NT2/D1 (cell line): ENCODE measurements at regions not wholly inside any gene's neighbourhood (a gene's known extent, or its start where the extent isn't known, plus 50 kb on each side); places are given as distances from the start of the nearest gene placed in this dataset.

Experiments
- DNase-seq: peaks from one replicate; pipeline ENCODE4 v3.0.0-alpha.2; 2011; ENCODE audit warnings: low read depth, low spot score
- H3K27me3 ChIP-seq: 2 replicates; pipeline ENCODE4 v1.6.0; 2011; ENCODE audit warnings: mild to moderate bottlenecking; ENCODE audit not compliant: insufficient read length, insufficient read depth
- H3K36me3 ChIP-seq: 2 replicates; pipeline ENCODE4 v1.6.1; 2011; ENCODE audit warnings: mild to moderate bottlenecking, low read length, mixed read lengths; ENCODE audit not compliant: insufficient read depth, insufficient read length
- H3K4me1 ChIP-seq: 2 replicates; pipeline ENCODE4 v1.5.1; 2011; ENCODE audit not compliant: insufficient read depth, insufficient read length
- H3K4me3 ChIP-seq: 2 replicates; pipeline ENCODE4 v1.5.1; 2011; ENCODE audit warnings: low read depth; ENCODE audit not compliant: insufficient read length
- H3K9ac ChIP-seq: 2 replicates; pipeline ENCODE4 v1.6.0; 2011; ENCODE audit warnings: low read depth; ENCODE audit not compliant: insufficient read length
- H3K9me3 ChIP-seq: 2 replicates; pipeline ENCODE4 v1.5.1; 2011; ENCODE audit warnings: mild to moderate bottlenecking, low read length; ENCODE audit not compliant: insufficient read depth
- SUZ12 ChIP-seq: IDR thresholded peaks from 2 replicates; pipeline ENCODE4 v1.6.1; 2011; ENCODE audit not compliant: insufficient read length, insufficient read depth; ENCODE audit errors: extremely low read depth
- YY1 ChIP-seq: IDR thresholded peaks from 2 replicates; pipeline ENCODE4 v1.6.1; 2011; ENCODE audit not compliant: insufficient read length, insufficient read depth
- ZNF274 ChIP-seq: IDR thresholded peaks from 2 replicates; pipeline ENCODE4 v1.6.1; 2011; ENCODE audit warnings: mild to moderate bottlenecking, low read depth, low read length

DNA sequence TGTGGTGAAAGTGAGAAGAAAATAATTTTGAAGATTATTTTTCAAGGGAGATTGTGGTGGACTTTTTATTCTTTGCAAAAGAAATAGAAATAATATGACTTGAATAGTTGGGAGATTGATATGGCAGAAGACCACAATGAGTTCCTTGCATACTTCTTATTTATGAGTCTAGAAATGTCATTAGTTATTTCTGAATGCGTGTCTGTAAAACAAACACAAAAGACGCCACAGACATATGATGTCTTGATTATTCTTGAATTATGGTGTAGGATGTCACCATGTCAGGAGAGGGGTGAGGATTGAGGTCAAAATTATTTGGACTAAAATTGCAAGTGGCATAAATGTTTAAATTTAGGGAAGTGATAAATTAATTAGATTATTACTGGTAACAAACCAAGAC lies 440.7 kb upstream of the PDE3A start:
- H3K9me3 ChIP-seq: no peaks in the 10 kb centered on the region
- TF ChIP-seq SUZ12 (no peak), ZNF274 (no peak), YY1 (no peak)
- H3K27me3 ChIP-seq: no peaks in the 10 kb centered on the region
- DNase-seq: no peak
- no peak overlapping the region for H3K4me3 ChIP-seq
- no peaks in the 10 kb centered on the region for H3K4me1 ChIP-seq
- no peaks in the 10 kb centered on the region for H3K36me3 ChIP-seq
- no peak overlapping the region for H3K9ac ChIP-seq

DNA sequence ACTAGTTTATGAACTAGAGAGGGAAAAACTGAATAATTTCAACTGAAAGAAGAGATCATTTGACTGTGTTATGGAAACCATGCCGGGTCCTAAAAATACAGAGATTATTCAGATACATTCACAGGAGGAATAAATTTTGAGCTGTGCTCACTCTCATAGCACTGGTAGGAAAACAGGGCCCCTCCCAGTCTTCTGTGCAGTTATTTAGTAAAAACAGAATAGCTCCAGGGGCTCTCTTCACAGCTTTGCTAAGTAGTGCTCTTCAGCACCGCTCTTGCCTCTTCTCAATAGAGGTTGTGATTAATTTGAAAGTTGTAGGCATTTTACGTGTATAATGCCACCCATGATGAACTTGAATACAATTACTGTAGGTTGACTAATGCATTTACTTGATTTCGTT lies 435.9 kb upstream of the PDE3A start:
- TF ChIP-seq SUZ12 (no peak), YY1 (no peak), ZNF274 (no peak)
- H3K4me1 ChIP-seq: no peaks in the 10 kb centered on the region
- no peaks in the 10 kb centered on the region for H3K27me3 ChIP-seq
- no peaks in the 10 kb centered on the region for H3K36me3 ChIP-seq
- H3K9ac ChIP-seq: no peak overlapping the region
- no peak for DNase-seq
- H3K9me3 ChIP-seq: no peaks in the 10 kb centered on the region
- no peak overlapping the region for H3K4me3 ChIP-seq

DNA sequence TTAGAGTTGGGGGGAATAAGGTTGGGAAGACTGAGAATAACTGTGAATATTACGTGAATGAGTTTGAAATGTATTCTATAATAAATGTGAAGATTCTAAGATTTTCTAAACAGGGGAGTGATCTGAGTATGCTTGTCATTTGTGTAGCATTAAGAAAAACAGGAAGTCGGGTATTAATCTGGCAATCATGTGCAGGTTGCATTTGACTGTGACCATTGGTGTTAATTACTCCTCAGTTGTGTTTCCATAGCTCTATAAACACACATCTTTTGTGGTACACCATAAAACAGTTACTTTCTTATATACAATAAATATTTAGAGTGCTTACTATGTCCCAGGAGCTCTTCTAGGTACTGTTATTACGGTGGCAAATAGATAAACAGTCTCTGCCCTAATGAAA lies 434.4 kb upstream of the PDE3A start:
- no peak for DNase-seq
- H3K27me3 ChIP-seq: no peaks in the 10 kb centered on the region
- H3K9me3 ChIP-seq: no peaks in the 10 kb centered on the region
- no peak overlapping the region for H3K9ac ChIP-seq
- H3K4me3 ChIP-seq: no peak overlapping the region
- H3K4me1 ChIP-seq: no peaks in the 10 kb centered on the region
- H3K36me3 ChIP-seq: no peaks in the 10 kb centered on the region
- no peak for TF ChIP-seq ZNF274
- no peak for TF ChIP-seq YY1
- TF ChIP-seq SUZ12: no peak

DNA sequence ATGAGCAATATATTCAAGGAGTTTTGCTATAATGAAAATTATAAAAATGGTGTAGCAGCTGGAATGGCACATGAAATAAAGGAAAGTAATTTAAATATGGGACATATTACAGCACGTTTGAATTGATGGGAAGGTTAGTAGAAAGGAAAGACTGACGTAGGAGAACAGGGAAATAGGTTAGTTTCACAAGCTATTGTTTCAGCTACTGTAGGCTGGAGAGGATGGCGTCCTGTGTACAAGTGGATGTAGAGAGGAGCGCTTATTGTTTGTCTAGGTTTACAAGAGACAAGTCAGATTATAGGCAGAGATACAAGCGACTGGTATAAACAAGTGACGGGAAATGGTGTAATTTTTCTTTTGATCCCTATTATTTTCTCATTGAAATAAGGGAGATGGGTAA lies 431.2 kb upstream of the PDE3A start:
- no peak for TF ChIP-seq ZNF274
- no peak for TF ChIP-seq YY1
- no peak for TF ChIP-seq SUZ12
- no peak for DNase-seq

DNA sequence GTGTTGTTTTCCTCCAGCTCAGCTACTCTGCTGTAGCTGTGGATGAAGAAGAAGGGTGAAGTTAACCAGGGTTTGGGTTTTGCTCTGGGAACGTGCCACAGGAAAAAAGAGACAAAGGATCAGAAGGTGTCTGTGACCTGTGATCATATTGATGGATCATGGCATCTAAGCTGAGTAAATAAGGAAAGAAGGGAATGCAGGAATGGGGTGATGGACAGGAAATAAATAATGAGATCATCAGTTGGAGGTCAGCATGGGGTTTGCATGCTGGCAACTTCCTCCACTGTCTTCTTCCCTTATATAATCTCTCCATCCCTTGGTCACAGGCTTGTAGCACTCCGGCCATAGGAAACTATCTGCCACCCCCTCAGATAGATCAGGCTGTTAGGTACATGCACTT lies 430.3 kb upstream of the PDE3A start:
- TF ChIP-seq ZNF274 (no peak), SUZ12 (no peak), YY1 (no peak)

More for the DNA sequence above, 431.2 kb upstream of the PDE3A start:
- Histone ChIP-seq H3K27me3 (no peaks in the 10 kb centered on the region), H3K9ac (no peak overlapping the region), H3K9me3 (no peaks in the 10 kb centered on the region), H3K36me3 (no peaks in the 10 kb centered on the region), H3K4me1 (no peaks in the 10 kb centered on the region), H3K4me3 (no peak overlapping the region)

DNA sequence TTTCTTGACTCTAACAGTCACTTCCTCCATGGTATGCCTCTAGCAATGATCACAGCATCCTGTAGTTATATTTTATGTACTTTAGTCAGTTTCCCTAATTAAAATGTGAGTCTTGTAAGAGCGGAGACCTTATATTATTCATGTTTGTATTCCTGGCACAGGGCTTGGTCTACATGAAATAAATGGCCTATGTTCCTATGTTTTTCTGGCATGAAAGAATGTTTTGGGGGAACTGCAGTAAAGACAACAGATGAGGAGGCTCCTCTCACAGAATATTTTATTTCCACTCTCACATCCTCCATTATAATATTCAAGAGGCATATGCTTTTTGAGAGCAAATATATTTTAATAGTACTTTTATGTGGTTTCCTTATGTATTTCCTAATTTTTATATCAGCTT lies 429.8 kb upstream of the PDE3A start:
- no peaks in the 10 kb centered on the region for H3K4me1 ChIP-seq
- no peaks in the 10 kb centered on the region for H3K36me3 ChIP-seq
- H3K9ac ChIP-seq: no peak overlapping the region
- no peak for DNase-seq
- no peak overlapping the region for H3K4me3 ChIP-seq
- TF ChIP-seq YY1 (no peak), ZNF274 (no peak), SUZ12 (no peak)
- H3K27me3 ChIP-seq: no peaks in the 10 kb centered on the region
- no peaks in the 10 kb centered on the region for H3K9me3 ChIP-seq

More for the DNA sequence above, 430.3 kb upstream of the PDE3A start:
- Histone ChIP-seq H3K36me3 (no peaks in the 10 kb centered on the region), H3K9ac (no peak overlapping the region), H3K9me3 (no peaks in the 10 kb centered on the region), H3K4me1 (no peaks in the 10 kb centered on the region), H3K4me3 (no peak overlapping the region), H3K27me3 (no peaks in the 10 kb centered on the region)
- no peak for DNase-seq

DNA sequence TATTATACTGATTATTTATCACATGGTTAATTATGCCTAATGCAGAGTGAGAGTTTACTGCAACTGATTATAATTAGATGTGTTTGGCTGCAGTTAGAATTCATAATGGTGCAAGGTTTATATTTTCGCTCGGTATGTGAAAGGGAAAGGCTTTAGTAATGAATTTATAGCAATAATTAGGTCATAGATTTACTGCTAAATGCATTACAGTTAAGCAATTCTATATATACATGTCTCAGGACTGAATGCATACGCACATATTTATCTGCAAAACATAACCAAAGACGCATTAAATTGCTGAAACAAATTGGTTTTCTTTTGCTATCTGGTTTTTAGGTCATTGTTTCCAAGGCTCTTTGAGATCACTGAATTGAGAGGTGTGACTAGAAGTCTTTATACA lies 428.1 kb upstream of the PDE3A start:
- no peaks in the 10 kb centered on the region for H3K27me3 ChIP-seq
- H3K36me3 ChIP-seq: no peaks in the 10 kb centered on the region
- no peak for TF ChIP-seq YY1
- TF ChIP-seq ZNF274: no peak
- TF ChIP-seq SUZ12: no peak
- no peak overlapping the region for H3K4me3 ChIP-seq
- DNase-seq: no peak
- H3K9me3 ChIP-seq: no peaks in the 10 kb centered on the region
- H3K4me1 ChIP-seq: no peaks in the 10 kb centered on the region
- no peak overlapping the region for H3K9ac ChIP-seq

DNA sequence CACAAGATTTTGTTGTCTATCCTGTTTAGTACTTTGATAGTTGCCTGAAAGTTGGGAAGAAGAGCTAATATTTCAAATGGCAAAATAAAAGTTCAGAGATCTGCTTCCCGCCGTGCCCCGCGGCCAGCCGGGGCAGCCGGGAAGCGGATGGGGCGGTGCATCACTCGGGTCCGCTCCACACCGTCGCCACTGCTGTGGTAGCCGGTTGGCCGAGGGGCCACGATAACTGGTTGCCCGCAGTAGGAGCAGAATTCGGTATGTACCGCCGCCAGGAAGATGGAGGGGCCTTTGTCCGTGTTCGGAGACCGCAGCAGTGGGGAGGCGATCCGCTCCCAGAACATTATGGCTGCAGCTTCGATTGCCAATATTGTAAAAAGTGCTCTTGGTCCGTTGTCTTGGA lies 427.2 kb upstream of the PDE3A start:
- no peaks in the 10 kb centered on the region for H3K36me3 ChIP-seq
- no peaks in the 10 kb centered on the region for H3K27me3 ChIP-seq
- TF ChIP-seq SUZ12 (no peak), YY1 (no peak), ZNF274 (no peak)
- H3K9ac ChIP-seq: no peak overlapping the region
- no peaks in the 10 kb centered on the region for H3K4me1 ChIP-seq
- H3K4me3 ChIP-seq: no peak overlapping the region
- DNase-seq: no peak
- no peaks in the 10 kb centered on the region for H3K9me3 ChIP-seq
